Spinal cord (tissue), 9 donors: ENCODE measurements at regions not wholly inside any gene's neighbourhood (a gene's known extent, or its start where the extent isn't known, plus 50 kb on each side); places are given as distances from the start of the nearest gene placed in this dataset.
"Not testable (repeated sequence)": the region's sequence is repeated elsewhere in the genome, so short reads cannot be mapped to it uniquely, and the experiment has no call there.

ENCODE experiments used
- DNase-seq, 6 donors: peaks; one replicate each; pipeline versions ENCODE4 v3.0.0 to v3.0.0-alpha.2; 2013 to 2015; ENCODE audit warnings: low spot score in 6 of 6, low read depth in 4 of 6
- H3K27ac ChIP-seq: one replicate; pipeline ENCODE4 v1.5.1; 2013; ENCODE audit warnings: low read depth, low read length, control low read depth
- H3K27me3 ChIP-seq: one replicate; pipeline ENCODE4 v1.6.1; 2013; ENCODE audit warnings: low read length; ENCODE audit not compliant: control insufficient read depth, insufficient read depth
- H3K36me3 ChIP-seq: one replicate; pipeline ENCODE4 v1.6.1; 2013; ENCODE audit warnings: low read length; ENCODE audit not compliant: control insufficient read depth, insufficient read depth
- H3K4me1 ChIP-seq: one replicate; pipeline ENCODE4 v1.6.1; 2013; ENCODE audit warnings: low read length; ENCODE audit not compliant: control insufficient read depth, insufficient read depth
- H3K4me3 ChIP-seq: one replicate; pipeline ENCODE4 v1.5.1; 2013; ENCODE audit warnings: low read depth, low read length, control low read depth
- H3K9me3 ChIP-seq: one replicate; pipeline ENCODE4 v1.6.1; 2013; ENCODE audit warnings: low read length; ENCODE audit not compliant: control insufficient read depth, insufficient read depth
- WGBS: methylation state at CpG from one replicate; pipeline ENCODE4 v1.1.5; 2013; ENCODE audit warnings: missing lambda C conversion rate; ENCODE audit not compliant: insufficient coverage; 5-methylcytosine and 5-hydroxymethylcytosine counted together
- donor health status: healthy.

DNA sequence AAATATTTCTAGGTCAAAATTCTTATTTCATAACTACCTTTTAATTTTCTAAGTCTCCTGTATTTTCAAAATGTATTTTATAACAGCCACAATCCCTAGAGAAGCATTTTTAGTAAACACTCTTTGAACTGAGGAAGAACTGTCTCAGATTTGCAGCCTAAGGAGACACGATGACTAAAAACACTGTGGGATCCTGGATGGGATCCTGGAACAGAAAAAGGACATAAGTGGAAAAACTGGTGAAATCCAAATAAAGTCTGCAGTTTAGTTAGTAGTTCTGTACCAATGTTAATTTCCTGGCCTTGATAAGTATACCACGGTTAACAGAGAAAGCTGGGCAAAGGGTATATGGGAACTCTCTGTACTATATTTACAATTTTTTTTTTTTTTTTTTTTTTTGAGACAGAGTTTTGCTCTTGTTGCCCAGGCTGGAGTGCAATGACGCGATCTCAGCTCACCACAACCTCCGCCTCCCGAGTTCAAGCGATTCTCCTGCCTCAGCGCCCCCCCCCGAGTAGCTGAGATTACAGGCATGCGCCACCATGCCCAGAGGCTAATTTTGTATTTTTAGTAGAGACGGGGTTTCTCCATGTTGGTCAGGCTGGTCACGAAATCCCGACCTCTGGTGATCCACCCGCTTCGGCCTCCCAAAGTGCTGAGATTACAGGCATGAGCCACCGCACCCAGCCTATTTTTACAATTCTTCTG lies 600.2 kb upstream of the DIPK2B start:
- H3K4me1 ChIP-seq, H3K9me3 ChIP-seq, H3K27me3 ChIP-seq, H3K4me3 ChIP-seq, H3K36me3 ChIP-seq, H3K27ac ChIP-seq: not testable (repeated sequence)
- DNase-seq, result peak in 1 of 6 donors; percentile 39
- 87% methylated on average over 3 of the region's 16 CpGs for WGBS

DNA sequence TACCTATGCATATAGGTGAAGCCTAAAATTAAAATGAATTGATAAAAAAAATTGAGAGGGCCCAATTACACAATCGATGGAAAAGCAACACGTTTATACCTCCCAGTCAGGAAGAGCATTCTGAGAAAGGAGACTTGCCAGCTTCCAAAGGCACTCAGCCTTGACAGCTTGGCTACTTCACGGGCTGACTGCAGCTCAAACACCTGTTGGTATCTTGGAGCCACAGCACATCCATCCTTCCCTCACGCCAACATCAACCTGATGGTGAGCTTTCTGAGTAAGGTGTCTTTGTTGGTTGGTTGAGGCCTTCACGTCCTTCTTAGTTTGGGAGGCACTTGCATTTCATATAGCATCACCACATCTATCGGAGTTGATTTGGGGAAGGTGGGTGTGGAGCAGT lies 598.9 kb upstream of the DIPK2B start:
- no peaks in the 10 kb centered on the region for H3K9me3 ChIP-seq
- peaks cover 4% of the 10 kb centered on the region for H3K27me3 ChIP-seq
- no peaks in the 10 kb centered on the region for H3K4me1 ChIP-seq
- 71% methylated on average over 2 of the region's 6 CpGs for WGBS
- no peaks in the 10 kb centered on the region for H3K36me3 ChIP-seq
- H3K4me3 ChIP-seq, result no peak overlapping the region
- DNase-seq, result no peak
- H3K27ac ChIP-seq, result no peak overlapping the region

DNA sequence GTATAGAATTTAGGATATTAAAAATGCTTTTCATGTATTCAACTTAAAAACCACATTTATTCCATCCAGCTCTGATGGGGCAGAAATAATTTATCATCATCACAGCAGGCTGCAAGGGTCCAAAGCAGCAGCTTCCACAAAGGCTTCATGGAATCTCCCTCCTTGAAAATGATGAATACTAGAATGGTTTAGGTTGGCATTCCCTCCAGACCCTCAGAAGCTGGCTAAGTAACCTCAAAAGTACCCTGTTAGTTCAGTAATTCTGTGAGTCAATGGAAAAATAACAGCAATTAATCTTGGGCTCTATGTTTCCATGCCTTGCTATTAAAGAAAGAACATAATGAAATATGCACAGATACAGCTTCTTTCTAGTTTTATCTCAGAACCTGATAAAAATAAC lies 594.9 kb upstream of the DIPK2B start:
- Histone ChIP-seq H3K27ac (no peak overlapping the region), H3K4me3 (no peak overlapping the region), H3K4me1 (no peaks in the 10 kb centered on the region), H3K36me3 (no peaks in the 10 kb centered on the region), H3K9me3 (no peaks in the 10 kb centered on the region), H3K27me3 (peaks cover 4% of the 10 kb centered on the region)
- no peak for DNase-seq

DNA sequence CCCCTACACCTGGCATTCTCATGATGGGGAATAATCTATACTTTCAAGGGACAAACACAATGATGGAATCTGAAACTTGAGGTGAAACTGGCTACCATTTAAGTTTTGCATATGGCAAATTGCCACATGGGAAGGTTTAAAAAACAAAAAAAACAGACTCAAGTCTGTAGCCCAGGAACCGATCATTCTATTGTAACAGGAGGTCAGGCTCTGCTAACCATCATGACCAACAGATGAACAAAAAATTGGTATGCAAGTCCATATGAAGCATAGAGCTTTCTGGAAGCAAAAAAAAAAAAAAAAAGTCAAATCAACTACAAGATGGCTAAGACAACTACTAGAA lies 594.3 kb upstream of the DIPK2B start:
- H3K27ac ChIP-seq, result no peak overlapping the region
- H3K27me3 ChIP-seq, result peaks cover 4% of the 10 kb centered on the region
- H3K9me3 ChIP-seq, result no peaks in the 10 kb centered on the region
- WGBS, result no CpG with 5 or more reads among the region's 1 CpG
- no peak overlapping the region for H3K4me3 ChIP-seq
- DNase-seq, result no peak
- H3K4me1 ChIP-seq, result no peaks in the 10 kb centered on the region
- H3K36me3 ChIP-seq, result no peaks in the 10 kb centered on the region

DNA sequence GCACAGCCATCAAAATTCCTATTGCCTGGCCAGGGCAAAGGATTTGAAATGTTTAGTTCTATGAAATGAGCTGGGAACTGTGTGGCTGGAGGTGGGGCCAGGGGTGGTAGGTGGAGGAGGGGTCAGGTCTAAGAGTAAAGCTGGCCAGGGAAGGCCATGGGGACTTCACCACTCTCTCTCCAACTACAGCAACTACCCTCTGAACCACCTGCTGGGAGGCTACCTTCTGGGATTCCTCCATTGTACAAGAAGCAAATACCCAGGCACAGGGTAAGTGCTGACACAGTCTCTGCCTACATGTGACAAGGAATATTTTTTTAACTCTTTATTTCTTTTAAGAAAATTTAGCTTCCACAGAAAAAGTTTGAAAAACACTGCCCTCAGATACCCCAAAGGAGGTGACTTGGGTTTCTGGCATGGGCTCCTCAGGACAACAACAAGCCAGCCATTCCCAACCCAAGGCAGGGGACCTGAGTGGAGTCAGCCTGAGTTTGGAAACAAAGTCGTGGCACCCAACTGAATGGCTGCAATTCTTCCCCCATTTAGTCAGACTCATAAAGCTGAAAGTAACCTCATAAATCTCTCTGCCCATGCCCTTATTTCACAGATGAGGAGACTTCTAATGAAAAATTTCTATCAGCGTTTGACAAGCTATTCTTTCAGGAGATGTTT lies 593.8 kb upstream of the DIPK2B start:
- no peaks in the 10 kb centered on the region for H3K36me3 ChIP-seq
- DNase-seq, result no peak
- H3K4me1 ChIP-seq, result no peaks in the 10 kb centered on the region
- no peak overlapping the region for H3K27ac ChIP-seq
- no CpG with 5 or more reads among the region's 2 CpGs for WGBS
- no peaks in the 10 kb centered on the region for H3K9me3 ChIP-seq
- H3K4me3 ChIP-seq, result no peak overlapping the region
- peaks cover 4% of the 10 kb centered on the region for H3K27me3 ChIP-seq

DNA sequence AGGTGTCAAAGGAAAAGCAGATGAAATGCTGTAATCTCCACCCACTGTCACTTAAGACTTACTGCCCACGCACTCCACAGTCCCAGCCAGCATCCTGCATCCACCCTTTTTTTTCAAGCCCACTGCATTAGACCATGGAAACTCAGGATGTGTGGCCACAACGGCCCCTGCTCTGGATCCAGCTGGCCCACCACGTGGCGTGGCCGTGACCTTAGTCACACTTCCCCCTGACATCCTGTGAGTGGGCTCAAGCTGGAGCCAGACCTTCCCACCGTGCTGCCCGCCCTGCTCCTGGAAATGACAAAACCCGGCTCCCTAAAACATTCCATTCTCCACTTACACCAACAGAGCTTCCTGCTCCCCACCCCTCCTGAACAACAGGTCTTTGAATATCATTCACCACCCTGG lies 588.3 kb upstream of the DIPK2B start:
- Histone ChIP-seq H3K9me3 (no peaks in the 10 kb centered on the region), H3K36me3 (no peaks in the 10 kb centered on the region), H3K4me1 (no peaks in the 10 kb centered on the region), H3K4me3 (no peak overlapping the region), H3K27ac (no peak overlapping the region), H3K27me3 (peaks cover 5% of the 10 kb centered on the region)
- DNase-seq, result no peak
- 59% methylated on average over 8 of the region's 8 CpGs for WGBS

DNA sequence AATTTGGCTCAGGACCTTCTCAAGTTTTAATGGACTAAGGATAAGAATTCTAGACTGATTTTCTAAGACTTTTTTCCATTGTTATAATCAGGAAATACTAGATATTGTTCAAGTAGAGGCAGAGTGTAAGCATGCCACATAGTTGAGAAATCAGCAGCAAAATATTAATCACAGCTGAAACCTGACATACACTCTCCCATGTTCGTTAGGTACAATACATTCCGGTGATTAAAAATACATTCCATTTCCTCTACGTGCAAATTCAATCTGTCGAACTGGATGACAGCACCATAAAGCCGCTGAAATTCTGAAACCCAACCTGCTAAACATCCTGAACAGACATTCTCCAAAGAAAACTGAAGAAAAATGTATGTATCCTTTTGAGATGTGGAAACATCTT lies 587.6 kb upstream of the DIPK2B start:
- no peak overlapping the region for H3K27ac ChIP-seq
- H3K36me3 ChIP-seq, result no peaks in the 10 kb centered on the region
- no peaks in the 10 kb centered on the region for H3K9me3 ChIP-seq
- no peak overlapping the region for H3K4me3 ChIP-seq
- no CpG with 5 or more reads among the region's 5 CpGs for WGBS
- DNase-seq, result no peak
- H3K4me1 ChIP-seq, result no peaks in the 10 kb centered on the region
- H3K27me3 ChIP-seq, result peaks cover 5% of the 10 kb centered on the region

DNA sequence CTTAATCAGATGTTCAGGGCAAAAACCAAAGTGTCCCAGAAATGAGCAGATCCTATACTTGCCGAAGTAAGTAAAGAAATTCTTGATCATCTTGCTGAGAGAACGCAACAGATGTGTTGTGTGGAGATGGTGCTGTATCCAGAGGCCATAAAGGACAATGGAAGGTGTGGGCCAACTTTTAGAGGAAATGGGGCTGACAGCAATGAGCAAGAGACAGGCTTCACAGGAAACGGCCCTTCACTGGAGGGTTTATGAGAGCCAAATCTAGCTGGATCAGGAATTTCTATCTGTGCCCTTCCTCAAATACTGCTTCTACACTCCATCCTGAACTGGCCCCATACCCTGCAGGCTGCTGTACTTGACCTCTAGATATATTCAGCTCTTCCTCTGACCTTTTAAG lies 583.9 kb upstream of the DIPK2B start:
- no peaks in the 10 kb centered on the region for H3K36me3 ChIP-seq
- no peak for DNase-seq
- H3K27ac ChIP-seq, result no peak overlapping the region
- no peaks in the 10 kb centered on the region for H3K4me1 ChIP-seq
- H3K9me3 ChIP-seq, result no peaks in the 10 kb centered on the region
- 92% methylated on average over 3 of the region's 3 CpGs for WGBS
- H3K27me3 ChIP-seq, result peaks cover 5% of the 10 kb centered on the region
- no peak overlapping the region for H3K4me3 ChIP-seq

DNA sequence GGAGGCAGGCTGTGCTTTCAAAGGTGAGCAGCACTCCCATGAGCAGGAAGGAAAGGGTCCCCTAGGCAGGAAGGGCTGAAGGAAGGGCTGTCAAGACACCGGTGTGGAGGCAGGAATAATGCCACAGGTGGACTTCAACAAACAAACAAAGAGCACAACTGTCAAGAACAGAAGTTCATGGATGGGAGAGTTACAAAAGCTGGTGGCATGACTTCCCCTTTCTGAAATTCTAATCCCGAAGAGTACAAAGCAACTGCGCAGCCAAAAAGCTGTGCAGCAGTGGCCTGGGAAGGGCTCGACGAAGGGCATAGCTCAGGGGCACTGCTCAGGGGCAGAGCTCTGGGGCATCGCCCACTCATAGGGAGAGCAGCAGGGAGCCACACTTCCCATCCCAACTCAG lies 582.3 kb upstream of the DIPK2B start:
- no peaks in the 10 kb centered on the region for H3K4me1 ChIP-seq
- no peak overlapping the region for H3K4me3 ChIP-seq
- no peak overlapping the region for H3K27ac ChIP-seq
- no peak for DNase-seq
- no peaks in the 10 kb centered on the region for H3K9me3 ChIP-seq
- no peaks in the 10 kb centered on the region for H3K36me3 ChIP-seq
- WGBS, result 78% methylated on average over 4 of the region's 6 CpGs
- peaks cover 2% of the 10 kb centered on the region for H3K27me3 ChIP-seq

DNA sequence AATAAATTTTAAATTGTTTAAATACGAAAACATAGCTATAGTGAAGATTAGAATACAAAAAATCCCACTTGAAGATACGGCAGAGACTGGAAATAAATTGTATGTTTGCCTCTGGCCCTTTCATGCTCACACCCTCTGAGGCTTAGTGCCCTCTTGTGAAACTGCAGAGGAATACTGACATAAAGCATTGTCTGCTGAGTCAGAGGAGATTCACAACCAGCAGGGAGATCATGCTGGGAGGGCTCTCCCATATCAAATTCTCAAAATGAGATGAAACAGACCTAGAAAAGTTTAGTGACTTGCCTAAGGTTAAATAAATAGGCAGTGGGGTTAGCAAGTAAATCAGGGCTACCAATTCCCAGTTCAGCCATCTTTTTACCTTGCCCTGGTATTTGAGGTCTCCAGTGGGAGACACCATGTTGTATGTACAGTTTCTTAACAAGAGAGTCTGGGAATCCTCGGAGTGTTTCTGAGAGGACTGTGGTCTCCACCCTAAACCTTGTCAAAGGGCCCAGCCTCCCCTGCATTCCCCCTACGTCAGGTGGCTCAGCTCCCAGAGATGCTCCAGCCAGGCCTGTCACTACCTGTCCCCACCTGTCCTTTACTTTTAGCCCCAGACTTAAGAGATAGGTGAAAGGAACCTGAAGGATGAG lies 581.4 kb upstream of the DIPK2B start:
- H3K27me3 ChIP-seq, result peaks cover 2% of the 10 kb centered on the region
- H3K36me3 ChIP-seq, result no peaks in the 10 kb centered on the region
- H3K4me1 ChIP-seq, result no peaks in the 10 kb centered on the region
- no peak for DNase-seq
- no peaks in the 10 kb centered on the region for H3K9me3 ChIP-seq
- H3K4me3 ChIP-seq, result no peak overlapping the region
- no CpG with 5 or more reads among the region's 4 CpGs for WGBS
- H3K27ac ChIP-seq, result no peak overlapping the region
